ENCODE measurements at regions not wholly inside any gene's neighbourhood (a gene's known extent, or its start where the extent isn't known, plus 50 kb on each side); places are given as distances from the start of the nearest gene placed in this dataset.

DNA sequence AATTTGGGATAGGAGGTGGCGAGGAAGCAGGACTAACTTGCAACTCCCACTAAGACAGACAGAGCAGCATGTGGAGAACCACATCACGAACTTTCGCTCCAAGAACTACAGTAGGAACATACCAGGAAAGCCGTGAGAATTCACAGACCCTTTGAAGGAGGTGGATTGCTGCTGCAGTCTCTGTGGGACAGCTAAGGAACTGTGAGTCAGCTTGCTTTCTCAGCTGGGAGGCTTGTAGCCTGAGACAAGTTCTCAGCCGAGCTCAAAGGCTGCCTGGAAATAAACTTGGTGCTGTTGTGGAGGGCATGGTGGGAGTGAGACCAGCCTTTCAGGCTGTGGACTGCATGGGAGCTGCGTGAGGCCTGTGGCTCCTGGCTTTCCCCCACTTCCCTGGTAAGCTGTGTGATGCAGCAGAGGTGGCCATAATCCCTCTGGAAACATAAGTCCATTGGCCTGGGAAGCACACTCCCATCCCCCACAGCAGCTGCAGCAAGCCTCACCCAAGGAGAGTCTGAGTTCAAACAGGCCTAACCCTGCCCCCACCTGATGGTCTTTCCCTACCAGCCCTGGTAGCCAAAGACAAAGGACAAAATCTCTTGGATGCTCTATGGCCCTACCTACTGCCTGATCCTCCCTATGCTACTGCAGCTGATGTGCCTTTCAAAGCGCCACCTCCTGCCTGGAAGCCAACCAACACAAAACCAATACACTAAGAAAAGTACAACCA, 441.1 kb upstream of the HTR2A start:
- no peak for DNase-seq (ENCODE audit: low spot score)

DNA sequence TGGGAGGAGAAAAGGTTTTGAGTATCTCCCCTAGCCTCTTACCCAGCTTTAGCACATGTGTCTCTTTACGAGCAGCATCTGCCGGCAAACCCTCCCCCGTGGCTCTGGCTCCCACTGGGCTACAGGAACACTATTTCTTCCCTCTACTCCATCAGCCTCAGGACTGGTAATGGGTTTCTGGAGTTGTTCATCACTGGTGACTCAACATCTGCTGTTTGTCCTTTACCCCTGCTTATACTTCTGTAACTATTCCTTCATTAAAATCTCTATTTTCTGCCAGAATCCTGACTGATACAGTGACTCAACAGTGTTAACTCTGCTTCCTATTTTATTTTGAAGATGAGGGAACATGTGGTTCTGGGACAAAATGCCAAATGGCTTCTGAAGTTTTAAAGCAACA, 437.3 kb upstream of the HTR2A start:
- no peak for DNase-seq (ENCODE audit: low spot score)

DNA sequence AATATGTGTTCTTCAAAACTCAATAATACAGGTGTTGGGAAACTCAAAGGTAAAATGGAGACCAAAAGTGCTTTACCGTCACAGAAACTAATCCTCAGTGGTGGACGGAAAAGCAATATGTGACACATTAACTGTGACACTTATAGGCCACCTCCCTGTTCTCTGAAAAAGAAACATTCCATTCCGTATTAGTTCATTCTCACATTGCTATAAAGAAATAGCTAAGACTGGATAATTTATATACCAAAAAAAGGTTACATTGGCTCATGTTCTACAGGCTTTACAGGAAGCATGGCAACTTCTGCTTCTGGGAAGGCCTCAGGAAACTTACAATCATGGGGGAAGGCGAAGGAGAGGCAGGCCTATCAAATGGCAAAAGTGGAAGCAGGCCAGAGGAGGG, 435.3 kb upstream of the HTR2A start:
- no peak for DNase-seq (ENCODE audit: low spot score)

DNA sequence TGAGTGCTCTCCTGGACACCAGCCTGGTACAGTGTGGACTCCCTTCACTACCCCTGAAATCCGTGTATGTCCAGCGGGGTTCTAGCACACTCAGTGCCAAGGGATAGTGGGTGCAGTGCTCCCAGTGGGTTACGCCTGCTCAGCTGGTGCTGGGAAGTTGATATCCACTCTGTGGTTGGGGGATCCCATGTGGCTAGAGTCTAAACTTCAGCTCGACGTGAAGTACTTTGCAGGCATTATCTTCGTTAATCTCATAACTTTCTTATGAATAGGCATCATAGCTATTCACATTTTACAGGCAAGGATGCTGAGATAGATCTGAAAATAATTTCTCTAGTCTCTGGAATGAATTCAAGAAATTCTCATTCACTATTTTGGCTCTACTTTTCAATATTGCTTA, 433.2 kb upstream of the HTR2A start:
- no peak for DNase-seq (ENCODE audit: low spot score)

DNA sequence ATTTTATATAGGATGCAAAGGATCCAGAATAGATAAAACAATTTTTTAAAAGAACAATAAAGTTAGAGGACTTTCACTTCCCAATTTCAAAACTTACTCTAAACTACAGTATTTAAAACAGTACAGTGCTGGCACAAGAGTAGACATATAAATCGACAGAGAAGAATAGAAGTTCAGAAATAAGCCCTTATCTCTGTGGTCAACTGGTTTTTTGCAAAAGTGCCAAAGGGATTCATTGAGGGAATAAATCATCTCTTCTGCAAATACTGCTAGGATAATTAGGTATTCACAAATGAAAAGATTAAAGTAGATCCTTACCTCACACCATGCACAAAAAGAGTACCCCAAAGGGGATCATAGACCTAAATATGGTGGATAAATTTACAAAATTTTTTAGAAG, 431.0 kb upstream of the HTR2A start:
- no peak for DNase-seq (ENCODE audit: low spot score)

DNA sequence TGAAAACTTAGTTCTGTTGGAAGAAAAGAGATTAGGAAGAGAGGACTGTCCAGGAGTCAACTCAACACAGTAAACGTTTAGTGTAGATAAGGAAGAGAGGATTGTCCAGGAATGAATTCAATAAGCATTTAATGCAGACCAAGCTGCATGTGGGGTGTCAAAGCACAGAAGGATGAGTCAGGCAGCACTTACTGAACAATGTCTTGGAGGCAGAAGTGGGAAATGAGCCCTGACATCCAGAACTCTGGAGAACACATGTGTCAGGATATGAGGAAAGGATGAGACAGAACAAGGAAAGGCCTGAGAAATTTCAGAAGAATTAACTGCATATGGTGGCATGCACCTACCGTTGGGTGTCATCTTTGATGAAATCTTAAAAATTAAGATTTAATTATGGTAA, 429.2 kb upstream of the HTR2A start:
- DNase-seq (ENCODE audit: low spot score): no peak

DNA sequence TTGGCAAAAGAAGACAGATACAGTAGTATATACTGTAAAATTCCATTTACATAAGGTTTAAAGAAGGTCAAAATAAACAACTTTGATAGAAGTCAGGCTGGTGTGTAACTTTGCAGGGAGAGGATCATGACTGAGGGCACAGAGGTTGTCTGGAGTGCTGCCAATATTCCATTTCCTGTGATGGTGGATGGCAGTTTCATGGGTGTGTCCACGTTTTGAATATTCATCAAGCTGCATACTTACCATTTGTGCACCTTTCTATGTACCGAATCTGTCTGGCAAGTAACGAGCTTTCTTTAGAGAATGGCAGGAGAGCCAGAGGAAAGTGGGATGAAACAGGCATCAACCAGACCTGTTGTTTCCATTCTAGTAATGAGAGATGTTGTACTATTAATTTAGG, 420.5 kb upstream of the HTR2A start:
- no peak for DNase-seq (ENCODE audit: low spot score)

DNA sequence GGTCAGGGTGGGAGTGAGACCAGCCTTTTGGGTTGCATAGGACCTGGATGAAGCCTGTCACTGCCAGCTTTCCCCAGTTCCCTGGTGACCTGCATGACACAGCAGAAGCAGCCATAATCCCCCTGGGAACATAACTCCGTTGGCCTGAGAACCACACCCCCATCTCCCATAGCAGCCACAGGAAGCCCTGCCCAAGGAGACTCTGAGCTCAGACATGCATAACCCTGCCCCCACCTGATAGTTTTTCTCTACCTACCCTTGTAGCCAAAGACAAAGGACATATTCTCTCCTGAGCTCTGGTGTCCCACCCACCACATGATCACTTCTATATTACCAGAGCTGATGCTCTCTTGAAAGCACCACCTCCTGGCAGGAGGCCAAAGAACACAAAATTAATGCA, 413.5 kb upstream of the HTR2A start:
- DNase-seq (ENCODE audit: low spot score): no peak

DNA sequence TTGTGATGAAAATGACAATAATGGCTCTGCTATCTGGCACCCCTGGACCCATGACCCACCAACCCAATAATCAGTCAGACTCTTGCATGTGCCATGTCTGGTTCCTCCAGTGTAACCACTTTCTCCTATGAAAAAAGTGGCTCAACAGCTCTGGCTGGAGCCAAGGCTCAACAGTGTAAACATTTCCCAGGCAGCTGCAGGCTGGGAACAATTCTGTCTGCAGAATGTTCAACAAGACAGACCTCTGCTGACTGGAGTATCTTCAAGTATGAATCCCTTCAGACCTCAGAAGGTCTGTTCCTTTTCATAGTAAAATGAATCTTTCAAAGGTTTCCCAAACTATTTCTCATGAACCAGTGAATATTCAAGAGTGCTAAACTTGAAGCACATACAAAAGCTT, 410.1 kb upstream of the HTR2A start:
- DNase-seq (ENCODE audit: low spot score): no peak

DNA sequence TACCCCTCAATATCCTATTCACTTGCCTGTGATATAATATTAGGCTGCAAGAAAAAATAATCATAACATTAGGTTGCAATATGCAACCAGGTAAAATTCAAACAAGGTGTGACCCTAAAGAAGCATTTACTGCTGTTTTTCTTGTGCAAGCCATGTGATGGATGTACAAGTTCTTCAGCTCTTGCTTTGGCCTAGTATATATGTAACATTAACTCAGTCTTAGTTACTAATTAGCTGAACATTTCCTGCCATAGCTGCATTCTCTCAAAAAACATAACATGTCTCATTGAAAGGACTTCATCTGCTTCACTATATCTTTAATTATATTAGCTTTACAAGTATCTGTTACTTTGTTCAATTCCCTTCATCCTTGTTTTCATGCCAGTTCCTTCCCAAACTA, 406.8 kb upstream of the HTR2A start:
- DNase-seq (ENCODE audit: low spot score): no peak

DNA sequence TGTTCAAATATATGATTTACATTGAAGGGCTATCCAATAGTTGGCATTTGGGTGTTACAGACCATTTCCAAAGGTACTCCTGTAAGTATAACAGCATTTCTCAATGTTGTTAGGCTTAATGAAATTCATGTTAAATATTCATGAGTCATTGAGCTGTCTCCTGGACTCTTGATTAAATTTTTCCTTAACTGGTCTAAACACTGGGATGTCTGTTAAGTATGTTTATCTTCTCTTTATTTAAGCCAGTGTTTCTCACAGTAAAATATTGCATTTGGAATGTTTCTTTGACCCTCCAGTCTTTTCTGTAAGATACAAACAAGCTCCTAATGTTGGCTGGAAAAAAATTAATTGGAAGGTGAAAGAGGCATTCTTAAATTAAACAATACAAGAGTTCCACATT, 402.5 kb upstream of the HTR2A start:
- DNase-seq (ENCODE audit: low spot score): no peak

DNA sequence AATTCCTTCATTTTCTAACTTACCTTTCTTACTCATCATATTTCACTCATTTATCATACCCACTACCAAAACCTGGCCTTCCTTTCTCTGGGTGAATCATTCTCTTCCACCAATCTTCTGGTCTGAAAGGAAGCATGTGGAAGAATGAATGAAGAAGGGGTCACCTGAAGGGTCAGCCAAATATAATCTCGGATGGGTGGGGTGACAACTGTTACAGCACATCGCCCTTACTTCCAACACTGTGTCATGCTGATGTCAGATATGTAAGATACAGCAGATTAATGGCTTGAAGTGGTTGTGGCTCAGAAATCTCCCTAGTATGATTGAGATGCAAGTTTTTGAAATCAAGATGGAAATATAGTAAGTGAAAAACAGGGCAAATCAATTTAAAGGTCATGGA, 401.7 kb upstream of the HTR2A start:
- no peak for DNase-seq (ENCODE audit: low spot score)

DNA sequence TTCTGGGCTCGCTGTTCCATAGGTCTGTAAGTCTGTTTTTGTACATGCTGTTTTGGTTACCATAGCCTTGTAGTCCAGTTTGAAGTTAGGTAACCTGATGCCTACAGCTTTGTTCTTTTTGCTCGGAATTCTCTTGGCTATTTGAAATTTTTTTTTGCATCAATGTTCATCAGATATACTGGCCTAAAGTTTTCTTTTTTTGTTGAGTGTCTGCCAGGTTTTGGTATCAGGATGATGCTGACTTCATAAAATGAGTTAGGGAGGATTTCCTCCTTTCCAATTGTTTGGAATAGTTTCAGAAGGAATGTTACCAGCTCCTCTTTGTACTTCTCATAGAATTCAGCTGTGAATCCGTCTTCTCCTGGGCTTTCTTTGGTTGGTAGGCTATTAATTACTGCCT, 397.8 kb upstream of the HTR2A start:
- DNase-seq (ENCODE audit: low spot score): no peak

DNA sequence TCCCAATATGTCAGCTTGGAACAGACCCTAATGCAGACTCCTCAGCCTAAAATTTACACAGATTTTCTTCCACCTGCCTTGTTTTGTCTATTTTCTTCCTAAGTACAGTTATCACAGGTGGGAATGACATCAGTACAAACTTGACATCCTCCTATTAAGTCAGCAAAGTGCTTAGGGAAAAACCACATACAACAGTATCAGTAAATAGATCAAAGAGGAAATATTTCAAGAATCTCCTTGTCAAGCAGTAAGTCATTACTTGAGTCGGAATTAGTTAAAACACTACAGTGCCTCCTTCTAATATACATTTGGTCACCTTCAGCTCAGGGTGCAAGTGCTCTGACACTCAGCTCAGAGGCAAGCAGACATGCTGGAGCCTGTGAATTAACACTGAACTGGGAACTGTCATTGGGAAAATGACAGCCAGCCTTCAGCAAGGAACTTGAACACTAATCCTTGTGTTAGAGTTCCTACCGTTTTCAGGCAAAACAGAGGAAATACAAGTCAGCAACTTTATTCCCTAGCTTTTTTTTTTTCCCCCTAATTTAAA, 394.3 kb upstream of the HTR2A start:
- no peak for DNase-seq (ENCODE audit: low spot score)

DNA sequence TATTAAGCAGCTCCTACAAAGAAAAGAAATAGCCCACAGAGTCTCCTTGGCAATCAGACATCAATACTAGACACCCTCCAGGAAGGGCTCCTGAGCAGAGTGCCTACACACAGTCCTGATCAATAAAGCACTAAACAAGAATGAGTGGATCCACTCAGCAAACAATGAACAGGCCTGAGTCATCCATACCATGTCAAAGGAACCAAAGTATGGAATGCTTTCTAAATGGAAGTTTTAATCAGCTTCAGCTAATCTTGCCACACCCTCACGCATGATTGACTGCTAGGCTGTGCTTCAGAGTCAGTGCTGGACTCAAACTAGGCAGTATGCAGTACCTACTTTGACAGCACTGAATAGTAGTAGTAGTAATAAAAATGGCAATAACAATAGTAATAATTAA, 392.7 kb upstream of the HTR2A start:
- no peak for DNase-seq (ENCODE audit: low spot score)

DNA sequence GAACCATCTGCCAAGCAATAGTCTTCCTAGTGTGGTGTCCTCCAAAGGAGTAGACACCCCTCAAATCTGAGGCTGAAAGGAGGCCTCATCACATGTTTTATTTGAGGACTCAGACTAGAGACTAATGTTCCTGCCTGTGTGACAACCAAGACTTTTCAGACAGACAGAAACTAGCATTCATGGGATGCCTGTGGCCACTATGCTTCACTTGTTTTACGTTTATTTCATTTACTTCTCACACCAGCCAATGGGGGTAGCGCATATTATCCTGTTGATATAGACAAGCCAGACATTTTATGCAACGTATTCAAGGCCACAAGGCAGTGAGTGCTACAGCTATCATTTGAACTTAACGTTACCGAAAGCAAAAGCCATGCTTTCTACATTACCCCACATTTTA, 391.7 kb upstream of the HTR2A start:
- DNase-seq (ENCODE audit: low spot score): no peak

DNA sequence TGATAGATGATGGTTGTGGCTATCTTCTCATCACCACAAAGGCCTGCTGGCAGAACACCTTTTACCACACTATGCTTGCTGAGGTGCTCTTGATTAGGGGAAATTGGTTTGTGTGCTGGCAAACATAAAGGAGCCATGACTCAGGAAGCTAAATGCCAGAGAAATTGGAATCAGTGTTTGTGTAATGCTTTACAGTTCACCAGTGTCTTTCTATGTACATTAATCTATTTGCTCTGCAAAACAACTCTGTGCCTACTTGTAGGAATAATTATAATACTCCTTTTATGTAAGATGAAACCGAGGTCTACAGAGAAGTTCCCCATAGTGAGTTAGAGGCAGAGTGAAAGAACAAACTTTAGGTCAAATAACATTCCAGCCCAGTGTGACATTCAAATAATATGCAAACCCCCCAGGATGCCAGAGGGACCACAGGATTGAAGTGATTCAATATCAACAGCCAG, 390.5 kb upstream of the HTR2A start:
- no peak for DNase-seq (ENCODE audit: low spot score)

DNA sequence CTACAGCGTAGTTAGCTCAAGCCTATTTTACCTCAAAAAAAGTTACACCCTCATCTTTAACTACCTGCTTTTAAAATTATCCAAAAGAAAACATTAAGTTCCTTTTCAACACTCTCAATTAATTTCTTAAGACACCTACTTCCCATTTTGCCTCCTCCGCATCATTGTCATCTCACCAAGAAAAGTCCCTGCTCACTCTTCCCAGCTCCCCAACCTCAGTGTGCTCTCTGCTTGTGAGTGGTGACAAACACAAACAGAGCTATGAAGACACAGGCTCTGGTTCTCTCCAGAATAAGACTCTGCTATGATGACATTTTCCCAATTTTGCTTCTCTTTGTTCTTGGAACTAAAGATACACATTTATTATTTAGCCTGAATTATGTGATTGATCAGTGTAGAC, 385.1 kb upstream of the HTR2A start:
- DNase-seq (ENCODE audit: low spot score): no peak

DNA sequence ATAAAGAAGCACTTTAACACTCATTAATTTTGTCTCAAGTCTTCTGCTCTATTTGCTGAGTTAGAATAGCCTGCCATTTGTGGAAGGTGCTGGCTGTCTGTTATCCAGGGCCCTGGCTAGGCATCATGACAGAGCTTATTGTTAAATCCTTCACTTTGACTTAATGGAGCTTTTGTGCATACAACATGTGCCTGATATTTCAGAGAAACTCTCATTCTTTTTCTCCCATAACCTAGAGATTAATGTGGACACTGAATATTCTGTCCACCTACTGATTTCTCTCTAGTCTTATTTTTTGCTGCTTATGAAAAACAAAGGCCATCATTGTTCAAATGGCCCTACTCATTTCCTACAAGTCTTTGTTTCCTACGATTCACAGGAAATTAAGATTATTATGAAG, 383.1 kb upstream of the HTR2A start:
- DNase-seq (ENCODE audit: low spot score): no peak

DNA sequence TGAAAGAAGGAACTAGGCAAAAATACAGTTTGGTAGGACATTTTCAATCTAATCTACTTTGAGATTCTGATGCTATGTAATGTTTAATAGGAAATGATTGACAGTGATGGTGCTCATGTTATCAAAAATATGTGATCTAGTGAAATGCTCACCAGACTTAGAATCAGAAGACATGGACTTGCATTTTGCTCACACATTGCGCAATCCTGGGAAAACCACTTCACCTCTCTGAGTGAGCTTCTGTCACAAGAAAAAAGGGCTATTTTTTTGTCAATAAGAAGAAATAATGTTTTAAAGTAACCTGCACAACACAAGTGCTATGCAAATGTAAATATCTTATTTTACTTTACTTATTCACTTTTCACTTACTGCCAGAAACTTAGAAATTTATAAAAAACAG, 380.9 kb upstream of the HTR2A start:
- no peak for DNase-seq (ENCODE audit: low spot score)

DNA sequence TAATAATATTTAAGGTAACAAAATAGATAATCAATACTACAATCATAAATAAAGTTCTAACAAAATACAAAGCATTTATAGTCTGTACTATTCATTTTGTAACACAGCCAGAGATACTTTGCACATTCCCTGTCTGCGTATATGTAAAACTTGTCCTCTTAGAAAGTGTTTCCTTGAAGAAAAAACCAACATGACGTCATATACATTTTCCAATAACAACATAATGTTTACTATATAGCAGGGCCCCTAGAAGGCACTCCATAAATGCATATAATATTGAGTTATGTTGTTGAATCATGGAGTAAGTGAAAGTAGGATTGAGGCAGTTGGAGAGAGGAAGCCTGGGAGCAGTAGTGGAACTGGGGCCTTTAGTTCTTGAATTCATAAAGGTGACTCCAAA, 371.4 kb upstream of the HTR2A start:
- no peak for DNase-seq (ENCODE audit: low spot score)

DNA sequence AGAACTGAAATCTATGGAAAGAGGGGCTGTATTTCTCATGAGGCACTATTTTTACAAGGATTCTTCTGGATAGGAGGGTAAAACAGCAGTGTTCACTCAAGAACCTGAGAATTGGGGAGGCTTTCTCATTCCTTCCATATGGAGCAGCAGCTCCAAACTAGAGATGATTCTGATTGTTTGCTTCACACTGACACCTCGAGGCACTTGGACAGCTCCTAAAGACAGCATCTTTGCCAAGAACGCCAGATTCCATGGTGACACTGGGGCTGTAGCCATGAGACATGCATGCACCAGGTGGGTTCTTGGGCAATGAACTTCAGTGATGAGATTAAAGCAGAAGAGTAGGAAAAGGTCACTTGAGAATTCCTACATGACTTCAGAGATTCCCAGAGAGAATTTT, 361.5 kb upstream of the HTR2A start:
- DNase-seq (ENCODE audit: low spot score): no peak

DNA sequence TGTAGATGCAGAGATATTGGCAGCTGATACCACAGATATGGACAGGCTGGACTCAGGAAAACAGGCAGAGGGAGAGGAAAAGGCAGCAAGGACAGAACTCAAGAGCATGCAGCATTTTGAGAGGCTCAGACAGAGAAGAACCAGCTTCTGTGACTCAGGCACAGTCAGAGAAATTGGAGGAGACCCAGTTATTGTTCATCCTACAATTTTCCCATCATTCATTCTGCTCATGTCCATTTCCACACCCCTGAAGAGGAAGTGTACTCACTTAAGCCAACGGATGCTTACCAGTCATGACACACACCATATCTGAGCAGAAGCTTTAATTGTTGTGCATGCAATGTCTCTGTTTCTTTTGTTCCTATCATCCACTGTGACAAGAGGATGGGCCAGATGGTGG, 359.8 kb upstream of the HTR2A start:
- DNase-seq (ENCODE audit: low spot score): no peak

DNA sequence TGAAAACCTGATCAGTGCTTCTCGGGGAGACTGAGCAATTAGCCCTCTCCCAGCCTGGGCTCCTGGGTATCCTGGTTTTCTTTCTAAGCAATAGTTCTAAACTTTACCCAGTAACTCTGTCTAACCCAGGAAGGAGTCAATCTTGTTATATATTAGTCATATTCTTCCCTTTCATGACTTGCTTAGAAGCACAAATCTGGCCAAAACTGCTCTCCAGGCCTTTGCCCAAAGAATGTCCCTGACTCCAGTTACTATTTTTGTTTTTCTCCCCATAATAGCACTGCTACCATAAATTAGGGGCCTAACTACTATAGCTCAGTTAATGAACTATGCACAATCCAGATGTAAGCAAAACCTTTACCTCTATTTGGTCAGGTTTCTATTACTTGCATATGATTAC, 355.8 kb upstream of the HTR2A start:
- DNase-seq (ENCODE audit: low spot score): no peak

All from LoVo (cell line).